NOMO-1 treated with dmso at 0.1 percent for 144 hours (cell line): ENCODE measurements at regions not wholly inside any gene's neighbourhood (a gene's known extent, or its start where the extent isn't known, plus 50 kb on each side); places are given as distances from the start of the nearest gene placed in this dataset.

Source experiments
- DNase-seq: peaks from one replicate; lab custom pipeline; 2025; ENCODE audit not compliant: unreplicated experiment; lab: John Stamatoyannopoulos, UW

GRCh38 chr15:87207990-87208580, 1048.5 kb downstream of the NTRK3 start:
- no peak for DNase-seq

- no peak for DNase-seq
Observed at GRCh38 chr15:87207251-87207650, 1049.3 kb downstream of the NTRK3 start.

DNA sequence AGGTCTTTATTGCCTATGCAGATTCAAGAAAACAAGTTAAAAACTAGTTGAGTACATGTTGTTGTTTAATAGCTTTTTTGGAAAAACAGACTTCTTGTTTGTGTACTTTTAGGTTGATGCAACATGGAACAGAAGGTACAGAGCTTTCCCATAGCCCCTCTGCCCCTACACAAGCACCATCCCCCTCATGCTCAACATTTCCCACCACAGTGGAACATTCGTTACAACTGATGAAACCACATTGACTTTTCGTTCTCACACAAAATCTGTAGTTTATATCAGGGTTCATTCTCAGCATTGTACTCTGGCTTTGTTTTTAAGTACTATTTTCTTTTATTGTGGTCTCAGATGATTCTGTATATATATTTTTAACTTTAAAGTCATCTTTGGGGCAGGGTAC, 1054.6 kb downstream of the NTRK3 start:
- DNase-seq, result no peak

- no peak for DNase-seq
Observed at GRCh38 chr15:87200149-87200548, 1056.4 kb downstream of the NTRK3 start.

DNA sequence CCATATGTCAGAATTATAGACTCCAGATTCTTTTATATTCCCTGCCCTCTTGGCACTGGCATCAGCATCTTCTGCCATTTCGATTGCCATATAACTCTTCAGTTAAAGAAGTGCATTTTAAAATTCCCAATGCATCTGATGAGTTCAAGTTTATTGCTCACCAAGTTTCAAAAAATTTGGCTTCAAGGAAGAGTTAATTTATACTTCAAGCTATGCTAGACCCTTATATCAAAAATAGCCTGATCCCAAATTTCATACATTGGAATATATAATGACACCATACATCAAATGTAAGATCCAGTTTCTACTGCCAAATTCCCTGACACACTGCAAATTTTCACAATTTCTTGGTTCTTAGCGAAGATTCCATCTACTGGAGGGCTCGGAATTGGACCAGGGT, 1058.6 kb downstream of the NTRK3 start:
- no peak for DNase-seq

DNA sequence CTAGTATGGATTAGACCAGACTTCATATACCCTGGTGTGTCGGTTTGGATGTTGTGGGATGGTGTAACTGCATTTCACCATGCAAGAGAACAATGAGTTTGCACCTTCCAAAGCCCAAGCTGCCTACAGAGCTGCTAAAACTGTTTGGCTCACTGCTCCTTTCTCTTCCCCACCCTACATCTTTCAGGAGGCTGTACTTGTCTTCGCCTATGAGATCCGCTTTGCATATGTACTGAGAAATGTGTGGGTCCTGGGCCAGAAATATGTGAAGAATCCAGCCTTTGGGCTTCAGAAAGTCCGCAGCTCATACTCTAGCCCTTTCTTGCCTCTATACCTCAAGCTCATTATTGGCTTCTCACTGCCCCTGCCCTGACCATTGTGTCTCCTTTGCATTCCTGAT, 1060.0 kb downstream of the NTRK3 start:
- DNase-seq, result no peak

GRCh38 chr15:87193481-87193880, 1063.1 kb downstream of the NTRK3 start:
- DNase-seq, result no peak

DNA sequence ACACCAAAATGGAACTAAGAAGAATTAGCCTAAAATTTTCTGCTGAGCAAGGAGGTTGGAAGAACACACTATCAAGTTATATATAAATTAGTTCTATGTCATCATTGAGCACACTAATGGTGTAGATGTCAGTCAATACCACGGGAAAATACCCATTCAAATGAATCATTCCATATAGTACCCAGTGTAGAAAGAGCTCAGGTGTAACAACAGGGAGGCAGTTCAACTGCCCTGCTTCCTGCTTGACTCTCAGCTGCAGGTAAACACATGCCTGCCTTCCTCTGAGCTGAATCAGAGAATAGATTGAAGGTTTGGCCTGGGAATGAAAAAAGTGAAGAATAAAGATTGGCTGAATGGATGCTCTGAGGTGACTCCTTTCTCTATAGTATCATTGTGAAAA, 1088.0 kb downstream of the AGBL1 start:
- DNase-seq, result no peak

DNA sequence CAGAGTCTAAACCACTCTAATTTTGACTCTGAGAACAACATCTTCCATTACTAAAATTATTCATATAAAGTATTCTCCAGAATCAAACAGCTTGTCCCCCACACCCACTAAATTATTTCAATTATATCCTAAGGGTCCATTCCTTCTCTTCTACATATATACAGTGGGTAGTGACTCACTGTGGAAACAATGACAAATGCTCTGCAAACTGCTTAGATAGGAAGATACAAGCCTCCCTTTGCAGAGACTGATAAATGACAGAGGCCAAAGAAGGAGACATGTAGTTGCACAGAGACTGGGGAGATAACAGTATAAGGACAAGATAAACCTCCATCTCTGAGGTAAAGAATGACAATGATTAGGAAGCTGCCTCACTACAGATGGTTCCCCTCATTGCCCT, 1087.4 kb downstream of the AGBL1 start:
- no peak for DNase-seq

GRCh38 chr15:87155771-87156170, 1076.1 kb downstream of the AGBL1 start:
- DNase-seq, result no peak

DNA sequence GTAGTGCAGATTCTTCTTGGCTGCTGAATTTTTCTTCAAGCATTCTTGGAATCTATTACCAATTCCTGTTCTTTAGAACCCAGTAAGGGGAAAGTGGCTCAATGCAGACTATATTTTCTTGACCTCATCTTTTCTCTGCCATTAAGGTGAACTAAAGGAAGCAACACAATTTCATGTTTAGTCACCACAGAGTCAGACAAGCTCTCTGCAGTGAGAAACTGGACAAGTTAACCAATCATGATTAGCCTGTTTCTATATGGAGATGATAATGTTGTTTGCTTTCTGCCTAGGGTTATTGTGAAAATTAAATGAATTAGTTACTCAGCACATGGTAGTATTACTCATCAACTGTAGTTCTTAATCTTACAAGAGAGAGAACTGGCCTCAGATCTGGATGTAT, 1075.1 kb downstream of the AGBL1 start:
- DNase-seq, result no peak

DNA sequence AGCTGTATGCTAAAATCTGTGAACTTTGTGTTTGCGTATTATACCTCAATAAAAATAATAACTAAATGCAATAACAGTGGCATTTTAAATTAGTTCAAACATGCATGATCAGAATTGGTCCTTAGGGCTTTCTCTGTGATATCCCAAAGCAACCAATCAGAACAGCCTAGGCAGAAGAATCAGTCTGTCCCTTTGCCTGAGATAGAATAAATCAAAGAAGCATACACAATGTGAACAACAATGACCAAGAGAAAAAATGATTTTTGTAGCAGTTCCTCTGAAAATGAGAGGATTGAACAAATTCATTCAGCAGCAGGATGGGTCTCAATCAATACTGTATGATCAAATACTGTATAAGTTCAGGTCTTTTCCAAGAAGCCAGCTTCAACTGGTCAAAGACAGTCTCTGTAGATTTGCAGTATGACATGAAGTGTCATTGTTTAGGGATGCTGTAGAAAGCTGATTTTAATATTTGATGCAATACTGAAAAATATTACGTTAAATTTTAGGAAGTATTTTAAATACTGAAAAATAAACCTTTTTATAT, 1071.6 kb downstream of the AGBL1 start:
- DNase-seq, result no peak

- DNase-seq, result no peak
Observed at GRCh38 chr15:87145696-87146095, 1066.0 kb downstream of the AGBL1 start.

- DNase-seq, result no peak
Observed at GRCh38 chr15:87144775-87145174, 1065.1 kb downstream of the AGBL1 start.

- DNase-seq, result no peak
Observed at GRCh38 chr15:87142096-87142495, 1062.4 kb downstream of the AGBL1 start.

DNA sequence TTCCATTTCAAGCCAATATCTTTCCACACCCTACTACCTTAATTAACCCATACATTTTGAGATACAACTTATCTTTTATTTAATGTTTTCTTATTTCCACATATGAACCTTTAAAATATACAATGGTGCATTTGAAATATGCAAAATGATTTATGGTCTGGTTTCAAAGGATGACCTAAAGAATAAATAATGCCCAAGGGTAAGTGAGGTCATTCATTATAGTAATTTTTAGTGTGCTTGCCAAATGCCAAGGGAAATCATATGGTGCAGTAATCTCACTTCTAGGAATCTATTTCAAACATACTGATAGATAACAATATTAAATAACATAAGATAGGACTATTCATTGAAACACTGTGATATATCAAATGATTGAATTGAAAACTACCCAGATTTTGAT, 1055.4 kb downstream of the AGBL1 start:
- DNase-seq, result no peak

DNA sequence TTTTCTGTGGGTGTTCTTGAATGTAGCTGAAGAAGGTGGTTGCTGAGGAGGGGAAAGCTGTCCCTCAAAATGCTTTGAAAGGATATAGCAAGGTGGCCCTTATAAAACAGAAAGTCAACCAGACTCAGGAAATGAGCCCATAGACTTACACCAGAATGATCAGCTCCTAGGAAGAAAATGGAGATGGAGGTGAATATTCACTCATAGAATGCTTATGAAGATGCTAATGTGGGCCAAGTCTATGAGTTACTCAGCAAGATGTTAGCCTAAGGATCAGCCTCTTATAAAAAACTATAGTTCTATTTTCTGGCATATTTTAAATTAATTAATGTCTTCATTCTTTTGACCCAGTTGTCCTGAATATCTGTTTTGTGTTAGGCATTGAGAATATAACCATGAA, 1054.0 kb downstream of the AGBL1 start:
- DNase-seq, result no peak

DNA sequence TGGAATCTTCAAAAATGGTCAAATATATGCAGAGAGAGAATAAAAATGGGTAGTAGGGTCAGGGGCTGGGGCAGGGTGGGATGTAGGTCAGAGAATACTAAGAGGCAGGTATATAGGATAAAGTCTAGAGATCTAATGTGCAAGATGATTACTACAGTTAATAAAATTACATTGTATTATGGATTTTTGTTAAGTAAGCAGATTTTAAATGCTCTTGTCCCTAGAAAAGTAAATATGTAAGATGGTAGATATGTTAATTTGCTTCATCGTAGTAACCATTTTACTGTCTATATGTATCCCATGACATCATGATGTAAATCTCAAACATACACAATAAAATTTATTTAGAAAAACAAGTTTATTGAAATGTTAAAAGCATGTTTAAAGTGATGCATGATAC, 1051.4 kb downstream of the AGBL1 start:
- no peak for DNase-seq

GRCh38 chr15:87129916-87130315, 1050.2 kb downstream of the AGBL1 start:
- DNase-seq, result no peak

- no peak for DNase-seq
Observed at GRCh38 chr15:87123676-87124382, 1044.2 kb downstream of the AGBL1 start.

- DNase-seq, result no peak
Observed at GRCh38 chr15:87121336-87121735, 1041.7 kb downstream of the AGBL1 start.

DNA sequence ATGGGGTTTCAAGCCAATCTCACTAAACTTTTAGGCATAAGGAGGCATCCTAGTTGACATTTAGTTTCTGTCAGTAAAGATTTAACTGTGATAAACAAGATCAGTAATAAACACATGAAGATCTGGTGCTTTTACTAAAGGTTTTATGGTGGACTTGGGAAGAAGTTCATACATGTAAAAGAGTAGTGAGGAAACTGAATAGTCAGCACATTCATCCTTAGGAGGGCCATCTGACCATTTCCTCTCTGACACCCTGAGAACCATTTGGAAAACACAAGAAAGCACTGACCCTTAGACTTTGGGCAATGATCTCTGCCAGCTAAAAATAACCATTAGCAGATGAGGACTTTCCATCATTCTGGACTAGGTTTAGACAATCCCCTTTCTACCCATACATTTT, 1040.9 kb downstream of the AGBL1 start:
- DNase-seq, result no peak

DNA sequence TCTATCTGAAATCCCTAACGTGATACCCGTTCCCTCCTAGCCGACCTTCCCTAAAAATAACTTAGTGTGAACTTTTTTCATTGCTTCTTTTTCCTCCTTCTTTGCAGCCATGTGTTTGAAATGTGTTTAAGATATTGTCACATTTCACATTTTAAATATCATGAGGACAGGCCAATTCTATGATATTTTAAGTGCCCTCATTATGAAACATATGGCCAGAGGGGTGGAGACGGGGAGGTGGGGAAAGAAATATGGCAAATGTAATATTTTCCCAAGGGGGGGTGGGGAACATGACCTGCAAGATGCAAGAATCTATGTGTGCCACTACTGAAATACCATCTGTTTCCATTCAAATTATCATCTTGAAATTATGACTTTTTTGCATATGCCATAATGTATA, 1039.2 kb downstream of the AGBL1 start:
- no peak for DNase-seq
